HCT116 (cell line): ENCODE measurements at regions not wholly inside any gene's neighbourhood (a gene's known extent, or its start where the extent isn't known, plus 50 kb on each side); places are given as distances from the start of the nearest gene placed in this dataset.

Experiments
- ATAC-seq: fragments of 200-7000 bp; cut with Tn5 transposase; 2 replicates; pipeline ENCODE4 v1.9.1; 2020; ENCODE audit warnings: mild to moderate bottlenecking, moderate library complexity
- BruUV-seq: library from RNA; stranded (reverse); fragments of 400-500 nt; replicated peaks from 2 replicates; lab custom pipeline; 2021; lab: Mats Ljungman, UMichigan
- CTCF ChIA-PET: fragments of 300-600 bp; sonication (Branson Sonifier 250); formaldehyde crosslinking; loops from one replicate; lab custom pipeline; 2021; ENCODE audit warnings: antibody characterized with exemption; lab: Charles Lee
- POLR2A ChIA-PET: fragments of 300-600, 350-600 bp; sonication (Branson Sonifier 250); formaldehyde crosslinking; loops from one replicate; lab custom pipeline; 2021; ENCODE audit warnings: antibody characterized with exemption; lab: Charles Lee
- RAD21 ChIA-PET, 2 experiments: fragments of 300-600 bp; sonication (Branson Sonifier 250); formaldehyde crosslinking; loops; one replicate each; lab custom pipeline; 2023; ENCODE audit warnings: low total read pairs in 2 of 2; ENCODE audit not compliant: uncharacterized antibody in 2 of 2, unreplicated experiment in 2 of 2, low non-redundant PET in 1 of 2; lab: Charles Lee
- DNase-seq: peaks from one replicate; pipeline ENCODE4 v3.0.0-alpha.2; 2010; ENCODE audit warnings: low read depth, low spot score
- H2AFZ ChIP-seq: fragments of 200-600 bp; shearing (Covaris generic), sonication (generic); 2 replicates; pipeline ENCODE4 v1.6.1; 2017; ENCODE audit warnings: low read depth, mixed run types, mixed read lengths, antibody characterized with exemption, low read length; ENCODE audit not compliant: poor library complexity, severe bottlenecking
- H3K27ac ChIP-seq: 2 replicates; pipeline ENCODE4 v1.5.1; 2012; ENCODE audit warnings: low read depth, low read length
- H3K27me3 ChIP-seq: fragments of 200-600 bp; sonication (generic); 2 replicates; pipeline ENCODE4 v1.6.1; 2016; ENCODE audit warnings: mixed run types, low read length, mixed read lengths; ENCODE audit not compliant: insufficient read depth
- H3K36me3 ChIP-seq, 2 experiments: fragments of 200-500 bp in 1 of 2; fragments of 200-600 bp in 1 of 2; sonication (Bioruptor generic) in 1 of 2; sonication (generic) in 1 of 2; 2 replicates each; pipeline versions ENCODE4 v1.5.1 to v1.6.1; 2014 to 2016; ENCODE audit warnings: low read length in 2 of 2, inconsistent platforms in 1 of 2, mixed read lengths in 1 of 2, mixed run types in 1 of 2; ENCODE audit not compliant: insufficient read depth in 2 of 2, control insufficient read depth in 1 of 2
- H3K4me1 ChIP-seq, 2 experiments: fragments of 200-600 bp in 1 of 2; sonication (generic) in 1 of 2; 2 replicates each; pipeline versions ENCODE4 v1.5.1 to v1.6.1; 2012 to 2017; ENCODE audit warnings: low read length in 2 of 2, inconsistent platforms in 1 of 2, mild to moderate bottlenecking in 1 of 2, mixed read lengths in 1 of 2, mixed run types in 1 of 2, moderate library complexity in 1 of 2; ENCODE audit not compliant: insufficient read depth in 2 of 2, control insufficient read depth in 1 of 2
- H3K4me2 ChIP-seq: fragments of 200-600 bp; sonication (generic); 2 replicates; pipeline ENCODE4 v1.6.1; 2017; ENCODE audit warnings: mixed run types, low read length, mixed read lengths
- H3K4me3 ChIP-seq, 2 experiments: fragments of 200-600 bp in 1 of 2; sonication (generic) in 1 of 2; replicated peaks in 1 of 2; 2 replicates each; pipeline ENCODE4 v1.5.1; 2011 to 2016; ENCODE audit warnings: low read length in 2 of 2, control low read depth in 1 of 2, low read depth in 1 of 2, mild to moderate bottlenecking in 1 of 2, mixed read lengths in 1 of 2, mixed run types in 1 of 2
- H3K79me2 ChIP-seq: fragments of 200-600 bp; sonication (generic); 2 replicates; pipeline ENCODE4 v1.6.1; 2017; ENCODE audit warnings: mild to moderate bottlenecking, mixed run types, low read length, moderate library complexity, mixed read lengths; ENCODE audit not compliant: insufficient read depth
- H3K9ac ChIP-seq: fragments of 200-600 bp; sonication (generic); 2 replicates; pipeline ENCODE4 v1.6.1; 2016; ENCODE audit warnings: low read length, mixed read lengths
- H3K9me2 ChIP-seq: fragments of 200-600 bp; sonication (generic), shearing (Covaris generic); 2 replicates; pipeline ENCODE4 v1.6.1; 2017; ENCODE audit warnings: mixed run types, mild to moderate bottlenecking, moderate library complexity; ENCODE audit not compliant: insufficient read depth
- H3K9me3 ChIP-seq, 2 experiments: fragments of 200-500 bp in 1 of 2; fragments of 200-600 bp in 1 of 2; sonication (Bioruptor generic) in 1 of 2; sonication (generic) in 1 of 2; 2 replicates each; pipeline ENCODE4 v1.6.1; 2014 to 2017; ENCODE audit warnings: low read length in 2 of 2, mixed read lengths in 2 of 2, inconsistent platforms in 1 of 2, low read depth in 1 of 2, mild to moderate bottlenecking in 1 of 2, mixed run types in 1 of 2, moderate library complexity in 1 of 2; ENCODE audit not compliant: control insufficient read depth in 1 of 2, insufficient read depth in 1 of 2
- H4K20me1 ChIP-seq: fragments of 200-600 bp; sonication (generic), shearing (Covaris generic); 2 replicates; pipeline ENCODE4 v1.6.1; 2017; ENCODE audit warnings: mixed run types, mild to moderate bottlenecking, moderate library complexity; ENCODE audit not compliant: insufficient read depth
- EGR1 ChIP-seq: IDR thresholded peaks from 2 replicates; pipeline ENCODE4 v1.6.1; 2012; ENCODE audit warnings: low read depth
- ELF1 ChIP-seq: IDR thresholded peaks from 2 replicates; pipeline ENCODE4 v1.6.1; 2012; ENCODE audit warnings: low read depth, borderline replicate concordance
- EZH2 ChIP-seq: fragments of 200-600 bp; sonication (generic); IDR thresholded peaks from 2 replicates; pipeline ENCODE4 v1.6.1; 2017; ENCODE audit warnings: antibody characterized with exemption, mixed run types
- EZH2phosphoT487 ChIP-seq: fragments of 200-600 bp; IDR thresholded peaks from 2 replicates; pipeline ENCODE4 v1.6.1; 2018; ENCODE audit warnings: antibody characterized with exemption, borderline replicate concordance
- FOSL1 ChIP-seq: IDR thresholded peaks from 2 replicates; pipeline ENCODE4 v1.6.1; 2012; ENCODE audit warnings: low read depth
- RAD21 ChIP-seq: IDR thresholded peaks from 2 replicates; pipeline ENCODE4 v1.6.1; 2012; ENCODE audit warnings: low read depth, mild to moderate bottlenecking
- SIN3A ChIP-seq: IDR thresholded peaks from 2 replicates; pipeline ENCODE4 v1.6.1; 2012; ENCODE audit warnings: low read depth
- SRF ChIP-seq: IDR thresholded peaks from 2 replicates; pipeline ENCODE4 v1.6.1; 2012; ENCODE audit warnings: low read depth
- TCF7L2 ChIP-seq: IDR thresholded peaks from 2 replicates; pipeline ENCODE4 v1.7.0; 2011; ENCODE audit warnings: borderline replicate concordance, inconsistent platforms; ENCODE audit not compliant: insufficient read depth, insufficient read length; ENCODE audit errors: extremely low read depth
- YY1 ChIP-seq: IDR thresholded peaks from 2 replicates; pipeline ENCODE4 v1.6.1; 2011; ENCODE audit warnings: low read length, low read depth, moderate library complexity, mild to moderate bottlenecking; ENCODE audit not compliant: insufficient replicate concordance; ENCODE audit errors: extremely low read depth
- ZFX ChIP-seq: fragments of 450-650 bp; IDR thresholded peaks from 2 replicates; pipeline ENCODE4 v1.6.1; 2017
- ZNF274 ChIP-seq: fragments of 200-500 bp; sonication (Bioruptor generic); IDR thresholded peaks from 2 replicates; pipeline ENCODE4 v1.6.1; 2014; ENCODE audit warnings: mild to moderate bottlenecking, low read depth, low read length, inconsistent platforms
- intact Hi-C: fragments of 100-400 bp; cut with micrococcal nuclease; formaldehyde crosslinking; loops from 2 replicates; pipeline ENCODE4 v1.10.0; 2022
- TF ChIP-seq, protein P1 (sequence below): IDR thresholded peaks from 2 replicates; pipeline ENCODE4 v1.6.1; 2012
- TF ChIP-seq, protein P2 (sequence below), 3 experiments: fragments of 200-600 bp in 1 of 3; sonication (generic) in 1 of 3; IDR thresholded peaks in 2 of 3; conservative IDR thresholded peaks in 1 of 3; 2 replicates each; pipeline ENCODE4 v1.5.1; 2012 to 2017; ENCODE audit warnings: low read depth in 2 of 3, low read length in 2 of 3, antibody characterized with exemption in 1 of 3, borderline replicate concordance in 1 of 3, control low read depth in 1 of 3, mild to moderate bottlenecking in 1 of 3, mixed read lengths in 1 of 3, mixed run types in 1 of 3, moderate library complexity in 1 of 3; ENCODE audit not compliant: insufficient read depth in 1 of 3

DNA sequence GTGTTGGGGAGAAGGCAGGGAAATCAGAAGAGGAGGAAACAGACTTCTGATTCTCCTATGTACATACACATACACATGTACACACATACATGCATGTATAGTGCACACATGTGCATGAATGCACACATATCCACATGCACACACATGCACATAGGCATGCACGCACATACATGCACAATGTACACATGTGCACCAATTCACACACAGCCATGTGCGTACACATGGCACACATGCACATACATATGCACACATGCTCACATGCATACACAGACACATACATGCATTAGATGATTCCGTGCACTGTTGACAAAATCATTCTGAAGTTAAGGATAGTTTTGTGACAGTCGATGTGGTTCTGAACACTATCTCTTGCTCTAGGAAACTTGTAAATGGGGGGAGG, 214.0 kb upstream of the CDH13 start (continued):
- TF ChIP-seq EZH2, result no peak
- TF ChIP-seq SRF, result no peak
- TF ChIP-seq ZFX, result no peak
- no peak for TF ChIP-seq ZNF274
- no peak for TF ChIP-seq YY1
- TF ChIP-seq, protein P1, sequence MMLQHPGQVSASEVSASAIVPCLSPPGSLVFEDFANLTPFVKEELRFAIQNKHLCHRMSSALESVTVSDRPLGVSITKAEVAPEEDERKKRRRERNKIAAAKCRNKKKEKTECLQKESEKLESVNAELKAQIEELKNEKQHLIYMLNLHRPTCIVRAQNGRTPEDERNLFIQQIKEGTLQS, result no peak
- no peak for TF ChIP-seq EGR1
- no peak for TF ChIP-seq ELF1
- TF ChIP-seq EZH2phosphoT487, result no peak

DNA sequence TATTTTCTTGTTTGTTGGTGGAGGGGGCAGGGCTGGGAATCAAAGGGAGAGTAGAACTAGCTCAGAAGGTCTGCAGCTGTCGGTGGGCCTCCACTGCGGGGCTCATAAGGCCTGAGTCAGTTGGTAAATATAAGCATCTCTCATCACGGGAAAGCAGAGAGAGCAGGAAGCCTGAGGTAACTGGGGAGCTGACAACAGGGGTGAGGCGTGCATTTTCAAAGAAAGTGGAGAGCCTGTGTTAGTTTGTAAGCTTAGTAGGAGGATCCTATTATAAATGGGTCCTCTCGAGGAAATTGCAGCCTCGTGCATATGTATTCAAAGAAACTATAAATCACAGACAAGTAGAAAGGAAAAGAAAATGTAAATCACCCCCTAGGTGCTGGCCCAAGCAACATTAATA, 221.0 kb upstream of the CDH13 start:
- Histone ChIP-seq H3K9me3 (no peaks in the 10 kb centered on the region), H3K27me3 (peaks cover 14% of the 10 kb centered on the region; the same call in 1 of the 2 replicates), H3K9me2 (no peaks in the 10 kb centered on the region), H3K4me2 (no peak overlapping the region), H3K36me3 (no peaks in the 10 kb centered on the region), H2AFZ (no peak overlapping the region), H3K4me1 (no peaks in the 10 kb centered on the region), H4K20me1 (no peaks in the 10 kb centered on the region), H3K27ac (no peak overlapping the region), H3K4me3 (no peak overlapping the region), H3K79me2 (no peaks in the 10 kb centered on the region), H3K9ac (no peak overlapping the region)
- TF ChIP-seq EZH2 (no peak), EGR1 (no peak), FOSL1 (no peak), SIN3A (no peak), TCF7L2 (no peak), EZH2phosphoT487 (no peak), RAD21 (no peak)
- TF ChIP-seq, protein P2, sequence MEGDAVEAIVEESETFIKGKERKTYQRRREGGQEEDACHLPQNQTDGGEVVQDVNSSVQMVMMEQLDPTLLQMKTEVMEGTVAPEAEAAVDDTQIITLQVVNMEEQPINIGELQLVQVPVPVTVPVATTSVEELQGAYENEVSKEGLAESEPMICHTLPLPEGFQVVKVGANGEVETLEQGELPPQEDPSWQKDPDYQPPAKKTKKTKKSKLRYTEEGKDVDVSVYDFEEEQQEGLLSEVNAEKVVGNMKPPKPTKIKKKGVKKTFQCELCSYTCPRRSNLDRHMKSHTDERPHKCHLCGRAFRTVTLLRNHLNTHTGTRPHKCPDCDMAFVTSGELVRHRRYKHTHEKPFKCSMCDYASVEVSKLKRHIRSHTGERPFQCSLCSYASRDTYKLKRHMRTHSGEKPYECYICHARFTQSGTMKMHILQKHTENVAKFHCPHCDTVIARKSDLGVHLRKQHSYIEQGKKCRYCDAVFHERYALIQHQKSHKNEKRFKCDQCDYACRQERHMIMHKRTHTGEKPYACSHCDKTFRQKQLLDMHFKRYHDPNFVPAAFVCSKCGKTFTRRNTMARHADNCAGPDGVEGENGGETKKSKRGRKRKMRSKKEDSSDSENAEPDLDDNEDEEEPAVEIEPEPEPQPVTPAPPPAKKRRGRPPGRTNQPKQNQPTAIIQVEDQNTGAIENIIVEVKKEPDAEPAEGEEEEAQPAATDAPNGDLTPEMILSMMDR (IDR thresholded peaks at IDR 0.05 in 2 of 3, conservative IDR thresholded peaks at IDR 0.05 in 1 of 3; ENCODE audit: borderline replicate concordance in 1 of 3, insufficient read depth in 1 of 3, low read depth in 2 of 3, low read length in 2 of 3), result no peak
- intact Hi-C loops, result no loop called here
- ATAC-seq (no peak), DNase-seq (no peak)
- POLR2A ChIA-PET, result no interaction called here
- RAD21 ChIA-PET, result no interaction called here
- BruUV-seq, result no TSS peak
- CTCF ChIA-PET, result no interaction called here
